MM.1S (cell line): ENCODE measurements at regions not wholly inside any gene's neighbourhood (a gene's known extent, or its start where the extent isn't known, plus 50 kb on each side); places are given as distances from the start of the nearest gene placed in this dataset.

ENCODE experiments used
- EZH2 ChIP-seq: fragments of 300-600 bp; sonication (generic); optimal IDR thresholded peaks from 2 replicates; pipeline ENCODE3; 2017; ENCODE audit warnings: low read depth, mild to moderate bottlenecking, antibody characterized with exemption, low read length, mixed read lengths
- TF ChIP-seq, protein P1 (sequence below): fragments of 300-600 bp; sonication (generic); IDR thresholded peaks from 2 replicates; pipeline ENCODE4 v1.5.1; 2016; ENCODE audit warnings: antibody characterized with exemption, low read length, mixed read lengths

DNA sequence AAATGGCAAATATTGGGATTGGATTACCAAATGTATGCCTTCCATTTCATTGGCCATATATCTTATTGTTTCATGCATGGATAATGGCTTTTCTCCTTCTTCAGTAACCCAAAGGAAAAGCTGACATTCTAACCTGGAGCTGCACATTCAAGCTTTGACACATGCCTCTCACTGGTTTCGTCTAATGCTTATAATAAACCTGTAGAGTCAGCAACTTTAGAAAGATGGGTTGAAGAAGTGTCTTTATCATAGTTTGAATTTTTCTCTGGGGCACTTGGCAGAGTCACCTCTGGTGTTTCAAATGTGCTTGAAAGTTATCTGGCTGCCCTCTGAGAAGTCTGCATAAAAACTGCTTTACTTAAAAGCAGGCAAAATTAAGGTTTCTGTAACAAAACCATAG, 55.4 kb upstream of the GOLGA8A start:
- no peak for TF ChIP-seq EZH2
- TF ChIP-seq, protein P1, sequence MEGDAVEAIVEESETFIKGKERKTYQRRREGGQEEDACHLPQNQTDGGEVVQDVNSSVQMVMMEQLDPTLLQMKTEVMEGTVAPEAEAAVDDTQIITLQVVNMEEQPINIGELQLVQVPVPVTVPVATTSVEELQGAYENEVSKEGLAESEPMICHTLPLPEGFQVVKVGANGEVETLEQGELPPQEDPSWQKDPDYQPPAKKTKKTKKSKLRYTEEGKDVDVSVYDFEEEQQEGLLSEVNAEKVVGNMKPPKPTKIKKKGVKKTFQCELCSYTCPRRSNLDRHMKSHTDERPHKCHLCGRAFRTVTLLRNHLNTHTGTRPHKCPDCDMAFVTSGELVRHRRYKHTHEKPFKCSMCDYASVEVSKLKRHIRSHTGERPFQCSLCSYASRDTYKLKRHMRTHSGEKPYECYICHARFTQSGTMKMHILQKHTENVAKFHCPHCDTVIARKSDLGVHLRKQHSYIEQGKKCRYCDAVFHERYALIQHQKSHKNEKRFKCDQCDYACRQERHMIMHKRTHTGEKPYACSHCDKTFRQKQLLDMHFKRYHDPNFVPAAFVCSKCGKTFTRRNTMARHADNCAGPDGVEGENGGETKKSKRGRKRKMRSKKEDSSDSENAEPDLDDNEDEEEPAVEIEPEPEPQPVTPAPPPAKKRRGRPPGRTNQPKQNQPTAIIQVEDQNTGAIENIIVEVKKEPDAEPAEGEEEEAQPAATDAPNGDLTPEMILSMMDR: no peak
